A549 (cell line): ENCODE measurements at regions not wholly inside any gene's neighbourhood (a gene's known extent, or its start where the extent isn't known, plus 50 kb on each side); places are given as distances from the start of the nearest gene placed in this dataset.
A peak's percentile ranks its signal among the peaks of the same experiment; 100 is the strongest.

Experiments
- ATAC-seq, 2 experiments: fragments of 200-7000 bp in 1 of 2; fragments of >200 bp in 1 of 2; cut with Nextera tagmentation in 1 of 2; cut with Tn5 transposase in 1 of 2; 3 replicates each; pipeline versions ENCODE4 v1.8.0 to v1.9.1; 2018 to 2020; ENCODE audit warnings: mild to moderate bottlenecking in 1 of 2, moderate library complexity in 1 of 2
- CTCF ChIA-PET: fragments of 300-600 bp; sonication (Branson Sonifier 250); formaldehyde crosslinking; extraction: SDS; loops from one replicate; lab custom pipeline; 2021; ENCODE audit warnings: antibody characterized with exemption, inconsistent platforms; lab: Yijun Ruan, JAX
- POLR2A ChIA-PET: fragments of 350-600 bp; formaldehyde crosslinking; extraction: SDS; loops from one replicate; lab custom pipeline; 2021; ENCODE audit warnings: antibody characterized with exemption, inconsistent platforms; lab: Yijun Ruan, JAX
- DNase-seq, 2 experiments: peaks; one replicate each; pipeline versions ENCODE4 v3.0.0 to v3.0.0-alpha.2; 2011 to 2016; ENCODE audit warnings: low read depth in 1 of 2, low spot score in 1 of 2
- FAIRE-seq: peaks from 2 replicates; lab custom pipeline; 2011; peaks lifted over from hg19 to GRCh38; lab: Jason Lieb, UNC
- H3K27ac ChIP-seq, 2 experiments: fragments of >200 bp; sonication (Bioruptor Twin); formaldehyde crosslinking; 3 replicates each; pipeline ENCODE4 v1.5.1; 2016 to 2017
- H3K4me1 ChIP-seq: fragments of >200 bp; sonication (Bioruptor Twin); formaldehyde crosslinking; 3 replicates; pipeline ENCODE4 v1.6.1; 2016
- H3K4me2 ChIP-seq: fragments of >200 bp; sonication (Bioruptor Twin); formaldehyde crosslinking; 3 replicates; pipeline ENCODE4 v1.6.1; 2016
- H3K4me3 ChIP-seq: fragments of >200 bp; sonication (Bioruptor Twin); formaldehyde crosslinking; 3 replicates; pipeline ENCODE4 v1.5.1; 2016
- H3K9me3 ChIP-seq: fragments of >200 bp; sonication (Bioruptor Twin); formaldehyde crosslinking; 3 replicates; pipeline ENCODE4 v1.6.1; 2016
- CBX8 ChIP-seq: fragments of 200-600 bp; sonication (generic); IDR thresholded peaks from 2 replicates; pipeline ENCODE4 v1.6.1; 2016
- CEBPB ChIP-seq, 2 experiments: fragments of >200 bp in 1 of 2; sonication (Bioruptor Twin) in 1 of 2; formaldehyde crosslinking in 1 of 2; IDR thresholded peaks; 2 replicates each; pipeline ENCODE4 v1.6.1; 2012 to 2016
- EP300 ChIP-seq, 2 experiments: fragments of >200 bp; sonication (Bioruptor Twin); formaldehyde crosslinking; IDR thresholded peaks; 2 replicates in 1 of 2; 3 replicates in 1 of 2; pipeline ENCODE4 v1.6.1; 2016 to 2017
- ESRRA ChIP-seq: fragments of 150-350 bp; IDR thresholded peaks from 2 replicates; pipeline ENCODE4 v1.6.1; 2014; ENCODE audit warnings: mild to moderate bottlenecking, low read length, borderline replicate concordance
- HDAC2 ChIP-seq: fragments of 200-600 bp; sonication (generic); IDR thresholded peaks from 2 replicates; pipeline ENCODE4 v1.6.1; 2016
- HMGXB4 ChIP-seq: fragments of 250-450 bp; sonication (Bioruptor Pico); IDR thresholded peaks from 2 replicates; pipeline ENCODE4 v1.5.0; 2021; ENCODE audit warnings: mild to moderate bottlenecking, moderate library complexity, borderline replicate concordance
- HOXA7 ChIP-seq: fragments of 250-450 bp; sonication (Bioruptor Pico); IDR thresholded peaks from 2 replicates; pipeline ENCODE4 v1.5.0; 2020; ENCODE audit warnings: mild to moderate bottlenecking, moderate library complexity
- HOXB5 ChIP-seq: fragments of 250-450 bp; sonication (Bioruptor Pico); IDR thresholded peaks from 2 replicates; pipeline ENCODE4 v1.5.0; 2020; ENCODE audit warnings: mild to moderate bottlenecking, moderate library complexity
- NFE2L2 ChIP-seq: fragments of 150-350 bp; conservative IDR thresholded peaks from 2 replicates; pipeline ENCODE4 v1.6.1; 2014; ENCODE audit warnings: low read length
- NPAS2 ChIP-seq: fragments of 250-450 bp; sonication (Bioruptor Pico); IDR thresholded peaks from 2 replicates; pipeline ENCODE4 v1.8.0; 2022; ENCODE audit warnings: mild to moderate bottlenecking, moderate library complexity, borderline replicate concordance
- RAD21 ChIP-seq, 2 experiments: fragments of >200 bp in 1 of 2; sonication (Bioruptor Twin) in 1 of 2; formaldehyde crosslinking in 1 of 2; IDR thresholded peaks in 1 of 2; conservative IDR thresholded peaks in 1 of 2; 2 replicates in 1 of 2; 3 replicates in 1 of 2; pipeline ENCODE4 v1.6.1; 2012 to 2018; ENCODE audit warnings: inconsistent platforms in 1 of 2
- RARB ChIP-seq: fragments of 250-450 bp; sonication (Bioruptor Pico); IDR thresholded peaks from 2 replicates; pipeline ENCODE4 v1.8.0; 2021; ENCODE audit warnings: mild to moderate bottlenecking, moderate library complexity
- REST ChIP-seq: fragments of 200-600 bp; sonication (generic); IDR thresholded peaks from 2 replicates; pipeline ENCODE4 v1.6.1; 2016; ENCODE audit warnings: antibody characterized with exemption, mild to moderate bottlenecking, moderate library complexity
- ZFP36 ChIP-seq: fragments of 450-650 bp; IDR thresholded peaks from 2 replicates; pipeline ENCODE4 v1.6.1; 2014; ENCODE audit warnings: borderline replicate concordance; ENCODE audit not compliant: partially characterized antibody
- ZSCAN20 ChIP-seq: fragments of 250-450 bp; sonication (Bioruptor Pico); IDR thresholded peaks from 2 replicates; pipeline ENCODE4 v1.8.0; 2022; ENCODE audit warnings: mild to moderate bottlenecking, moderate library complexity
- WGBS: methylation state at CpG from one replicate; pipeline ENCODE4 v1.1.6; 2017; ENCODE audit errors: missing lambda C conversion rate; 5-methylcytosine and 5-hydroxymethylcytosine counted together
- TF ChIP-seq, protein P1 (sequence below): fragments of 450-650 bp; IDR thresholded peaks from 2 replicates; pipeline ENCODE4 v1.6.1; 2014; ENCODE audit warnings: antibody characterized with exemption

DNA sequence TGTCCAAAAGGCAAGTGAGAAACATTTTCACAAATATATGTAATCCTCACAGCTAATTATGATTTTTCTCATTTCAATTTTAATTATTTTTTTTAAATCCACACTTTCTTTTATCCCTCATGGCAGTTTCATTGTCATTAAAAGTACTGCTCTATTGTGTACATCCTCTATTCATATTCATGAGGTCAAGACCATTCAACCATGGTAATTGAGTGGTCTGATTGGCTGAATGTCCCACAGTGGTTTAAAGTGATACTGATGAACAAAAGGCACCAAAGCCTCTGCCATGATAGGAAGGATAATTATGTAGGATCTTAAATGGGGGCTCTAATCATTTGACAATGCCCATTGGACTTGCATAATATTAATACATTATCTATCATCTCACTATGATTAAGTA lies 108.4 kb upstream of the EPHA4 start:
- Histone ChIP-seq H3K4me1 (no peaks in the 10 kb centered on the region), H3K27ac (no peak overlapping the region), H3K9me3 (no peaks in the 10 kb centered on the region), H3K4me2 (no peak overlapping the region), H3K4me3 (no peak overlapping the region)
- ChIA-PET POLR2A (no interaction called here), CTCF (no interaction called here)
- ATAC-seq (no peak), DNase-seq (no peak), FAIRE-seq (no peak)
- no peak for TF ChIP-seq ZSCAN20 (CRISPR knock-in tag)

DNA sequence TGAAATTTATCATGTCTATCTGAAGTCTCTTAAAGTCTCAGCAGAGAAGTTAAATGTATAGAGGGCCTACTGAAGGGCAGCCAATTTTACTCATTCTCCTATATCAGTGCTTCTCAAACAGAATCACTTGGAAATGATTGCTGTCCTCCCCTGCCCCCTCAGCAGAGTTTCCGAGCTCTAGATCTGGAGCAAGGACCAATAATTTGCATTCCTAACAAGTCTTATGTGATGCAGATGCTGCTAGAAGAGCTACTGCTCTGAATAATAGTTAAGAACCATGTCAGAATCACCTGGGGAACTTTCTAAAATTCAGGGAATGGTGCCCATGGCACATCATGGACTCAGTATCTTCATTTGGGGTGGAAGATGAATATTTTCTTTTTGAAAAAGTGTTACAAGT lies 105.6 kb upstream of the EPHA4 start:
- no peak for FAIRE-seq
- WGBS = 100% methylated on average over 1 of the region's 1 CpG
- CTCF ChIA-PET = no interaction called here

DNA sequence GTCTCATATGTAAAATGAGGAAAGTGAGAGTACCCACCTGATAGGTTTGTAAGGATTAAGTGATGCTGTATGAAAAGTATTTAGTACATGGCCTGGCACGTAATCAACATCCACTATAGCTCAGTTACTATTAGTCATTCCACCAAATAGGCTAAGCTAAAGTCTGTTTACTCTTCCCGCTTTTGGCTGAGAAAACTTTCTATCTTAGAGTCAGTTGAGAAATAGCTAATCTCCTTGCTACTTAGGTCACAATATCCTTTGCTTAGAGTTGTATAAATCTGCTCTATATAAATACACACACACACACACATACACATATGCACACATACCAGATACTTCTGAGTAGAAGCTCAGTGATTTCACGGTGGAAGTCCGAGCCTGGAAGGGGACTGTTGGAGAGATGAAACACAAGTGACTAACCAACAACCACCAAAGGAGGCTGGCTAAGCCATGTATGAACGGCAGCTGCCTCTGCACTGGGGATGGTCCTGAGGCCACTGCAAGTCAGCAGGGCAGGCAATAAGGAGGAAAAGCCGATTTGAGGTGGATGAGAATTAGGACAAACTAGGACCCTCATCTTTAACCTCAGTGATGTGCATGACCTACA lies 104.6 kb upstream of the EPHA4 start:
- Histone ChIP-seq H3K4me1 (no peaks in the 10 kb centered on the region), H3K4me2 (peak overlapping the region; percentile 7; the same call in 1 of the 3 replicates), H3K27ac (no peak overlapping the region), H3K4me3 (no peak overlapping the region), H3K9me3 (no peaks in the 10 kb centered on the region)
- 16% methylated on average over 6 of the region's 6 CpGs for WGBS
- no peak for TF ChIP-seq NFE2L2
- no peak for TF ChIP-seq RARB
- no peak for TF ChIP-seq RAD21 (conservative IDR thresholded peaks at IDR 0.05 in 1 of 2, IDR thresholded peaks at IDR 0.05 in 1 of 2)
- ChIA-PET CTCF (no interaction called here), POLR2A (no interaction called here)
- FAIRE-seq (no peak), DNase-seq (no peak), ATAC-seq (peak; percentile 54 to 55; a peak in 5 of 6 replicates)

More for the DNA sequence above, 105.6 kb upstream of the EPHA4 start:
- DNase-seq (no peak), ATAC-seq (no peak)
- H3K9me3 ChIP-seq = no peaks in the 10 kb centered on the region
- H3K4me1 ChIP-seq = no peaks in the 10 kb centered on the region
- H3K4me2 ChIP-seq = no peak overlapping the region
- no peak overlapping the region for H3K27ac ChIP-seq
- TF ChIP-seq ESRRA (no peak), NPAS2 (CRISPR knock-in tag) (no peak), HOXB5 (CRISPR knock-in tag) (no peak), EP300 (IDR thresholded peaks at IDR 0.05) (no peak), CEBPB (IDR thresholded peaks at IDR 0.05) (no peak), RARB (no peak), REST (no peak), HMGXB4 (CRISPR knock-in tag) (no peak), ZFP36 (no peak), HDAC2 (no peak), HOXA7 (no peak), CBX8 (no peak)
- TF ChIP-seq, protein P1, sequence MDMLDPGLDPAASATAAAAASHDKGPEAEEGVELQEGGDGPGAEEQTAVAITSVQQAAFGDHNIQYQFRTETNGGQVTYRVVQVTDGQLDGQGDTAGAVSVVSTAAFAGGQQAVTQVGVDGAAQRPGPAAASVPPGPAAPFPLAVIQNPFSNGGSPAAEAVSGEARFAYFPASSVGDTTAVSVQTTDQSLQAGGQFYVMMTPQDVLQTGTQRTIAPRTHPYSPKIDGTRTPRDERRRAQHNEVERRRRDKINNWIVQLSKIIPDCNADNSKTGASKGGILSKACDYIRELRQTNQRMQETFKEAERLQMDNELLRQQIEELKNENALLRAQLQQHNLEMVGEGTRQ = no peak
- POLR2A ChIA-PET = no interaction called here
- H3K4me3 ChIP-seq = no peak overlapping the region
